HFF-Myc (cell line): ENCODE measurements at regions not wholly inside any gene's neighbourhood (a gene's known extent, or its start where the extent isn't known, plus 50 kb on each side); places are given as distances from the start of the nearest gene placed in this dataset.
A peak's percentile ranks its signal among the peaks of the same experiment; 100 is the strongest.
"Not testable (repeated sequence)": the region's sequence is repeated elsewhere in the genome, so short reads cannot be mapped to it uniquely, and the experiment has no call there.

Source experiments
- DNase-seq: peaks from one replicate; pipeline ENCODE4 v3.0.0-alpha.2; 2011; ENCODE audit warnings: low read depth; ENCODE audit errors: extremely low read depth
- H3K4me3 ChIP-seq: replicated peaks from 2 replicates; pipeline ENCODE4 v1.5.1; 2011; ENCODE audit warnings: low read depth, mild to moderate bottlenecking, control low read depth, low read length
- CTCF ChIP-seq: IDR thresholded peaks from 2 replicates; pipeline ENCODE4 v1.5.1; 2012; ENCODE audit warnings: mild to moderate bottlenecking, low read depth, low read length, control low read depth; ENCODE audit errors: missing control alignments

DNA sequence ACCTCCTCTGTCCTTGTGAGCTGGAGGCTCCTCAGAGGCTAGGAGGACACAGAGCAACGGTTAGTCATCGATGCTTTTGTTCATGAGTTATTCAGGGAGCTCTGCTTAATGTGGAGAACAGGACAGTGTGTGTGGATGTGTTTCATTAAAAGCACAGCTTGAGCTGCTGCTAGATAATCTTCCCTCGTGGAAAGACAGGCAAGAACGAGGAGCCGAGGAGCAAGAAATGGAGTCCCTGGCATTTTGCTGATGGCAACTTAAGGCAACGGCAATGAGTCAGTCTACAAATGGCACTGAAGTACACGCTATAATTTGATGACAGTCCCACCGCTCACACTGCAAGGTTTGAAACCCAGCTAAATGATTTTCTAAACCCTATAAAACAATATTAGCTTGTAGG is 106.2 kb downstream of the IGLL1 start:
- TF ChIP-seq CTCF = no peak
- H3K4me3 ChIP-seq = no peak overlapping the region
- no peak for DNase-seq

DNA sequence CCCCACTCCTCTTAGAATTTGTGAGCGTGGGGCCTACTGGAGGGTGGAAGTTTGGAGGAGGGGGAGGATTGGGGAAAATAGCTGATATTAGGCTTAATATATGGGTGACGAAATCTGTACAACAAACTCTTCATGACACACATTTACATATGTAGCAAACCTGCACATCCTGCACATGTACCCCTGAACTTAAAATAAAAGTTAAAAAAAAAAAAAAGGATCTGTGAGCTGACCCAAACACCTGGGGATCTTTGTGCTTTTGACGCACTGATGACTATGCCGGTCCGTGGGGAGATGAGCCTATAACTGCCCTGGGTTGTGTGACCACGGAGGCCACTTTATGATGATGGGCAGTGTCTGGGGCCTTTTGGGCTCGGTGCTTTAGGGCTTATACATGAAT is 107.7 kb downstream of the IGLL1 start:
- not testable (repeated sequence) for DNase-seq

GRCh38 chr22:23471698-23472097 is 108.4 kb downstream of the IGLL1 start:
- DNase-seq = no peak
- no peak overlapping the region for H3K4me3 ChIP-seq
- TF ChIP-seq CTCF = no peak

More for the DNA sequence above, 107.7 kb downstream of the IGLL1 start:
- H3K4me3 ChIP-seq = not testable (repeated sequence)

DNA sequence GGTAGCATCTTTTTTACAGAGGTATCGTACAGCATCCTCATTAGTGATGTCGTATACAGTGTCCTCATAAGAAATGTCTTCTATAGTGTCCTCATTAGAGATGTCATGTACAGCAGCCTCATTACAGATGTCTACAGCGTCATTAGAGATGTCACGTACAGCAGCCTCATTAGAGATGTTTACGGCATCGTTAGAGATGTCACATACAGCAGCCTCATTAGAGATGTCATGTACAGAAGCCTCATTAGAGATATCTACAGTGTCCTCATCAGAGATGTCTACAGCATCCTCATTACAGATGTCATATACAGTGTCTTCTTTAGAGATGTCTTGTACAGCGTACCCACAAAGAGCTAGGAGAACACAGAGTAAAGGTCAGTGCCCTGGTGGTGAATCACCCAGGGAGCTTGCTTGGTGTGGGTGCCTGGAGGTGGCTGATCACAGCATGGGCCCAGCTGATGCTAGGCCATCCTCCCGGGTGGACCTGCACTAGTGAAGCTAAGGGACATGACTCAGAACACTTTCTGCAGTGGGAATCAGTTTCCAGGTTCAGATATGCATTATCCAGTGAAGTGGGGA is 109.2 kb downstream of the IGLL1 start:
- no peak for DNase-seq
- no peak for TF ChIP-seq CTCF
- no peak overlapping the region for H3K4me3 ChIP-seq

DNA sequence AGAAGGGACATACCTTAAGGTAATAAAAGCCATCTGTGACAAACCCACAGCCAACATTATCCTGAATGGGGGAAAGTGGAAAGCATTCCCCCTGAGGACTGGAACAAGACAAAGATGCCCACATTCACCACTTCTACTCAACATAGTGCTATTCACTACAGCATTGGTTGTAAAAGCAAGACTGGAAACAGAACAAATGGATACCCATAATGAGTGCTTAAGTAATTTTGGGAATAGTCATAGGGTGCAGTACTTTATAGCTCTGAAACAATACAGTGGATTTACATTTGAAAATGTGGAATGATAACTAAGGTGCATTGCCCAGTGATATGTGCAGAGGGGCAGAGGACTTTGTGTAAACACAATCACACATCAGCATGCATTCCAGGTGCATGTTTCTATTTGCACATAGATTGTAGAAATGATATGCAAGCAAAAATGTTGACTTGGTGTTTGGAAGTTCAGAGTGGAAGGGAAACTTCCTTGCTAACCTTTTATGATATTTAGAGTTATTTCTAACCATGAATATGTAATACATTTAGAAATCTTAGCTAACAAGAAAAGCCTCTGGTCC is 112.3 kb downstream of the IGLL1 start:
- H3K4me3 ChIP-seq = no peak overlapping the region
- no peak for TF ChIP-seq CTCF
- DNase-seq = no peak

DNA sequence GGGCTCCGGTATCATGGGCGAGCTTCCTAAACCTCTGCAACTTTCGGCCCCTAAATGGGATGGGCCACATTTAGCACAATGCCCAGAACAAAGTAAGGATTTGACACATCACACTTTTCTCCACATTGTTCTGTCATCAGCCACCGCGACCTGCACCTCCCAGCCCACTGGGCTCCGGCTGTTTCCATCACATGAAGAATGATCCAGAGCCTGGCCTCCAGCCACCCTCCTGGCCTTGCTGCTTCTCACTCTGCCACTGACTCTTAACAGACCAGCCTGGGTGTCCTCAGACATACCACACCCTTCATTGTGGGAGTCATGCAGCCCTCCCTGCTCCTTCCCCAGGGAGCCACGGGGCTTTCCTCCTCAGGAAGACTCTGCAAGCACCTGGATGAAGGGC is 113.7 kb downstream of the IGLL1 start:
- H3K4me3 ChIP-seq = no peak overlapping the region
- DNase-seq = no peak
- TF ChIP-seq CTCF = no peak

DNA sequence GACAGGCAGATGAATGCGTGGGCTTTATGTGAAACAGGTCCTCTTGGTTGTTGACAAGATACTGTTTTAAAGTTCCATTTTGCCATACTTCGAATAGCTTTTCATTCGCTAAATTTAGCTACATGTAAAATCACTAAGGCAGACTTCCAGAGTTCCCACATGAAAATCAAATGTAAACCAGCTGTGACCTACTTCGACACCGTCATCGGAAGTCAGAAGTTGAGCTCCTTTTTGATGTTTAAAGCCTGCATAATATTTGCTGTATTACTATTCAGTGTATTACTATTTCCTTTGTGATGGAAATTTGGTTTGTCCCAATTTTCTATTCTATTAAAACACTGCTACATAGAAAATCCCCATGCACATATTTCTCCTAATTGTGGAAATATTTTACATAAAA is 115.3 kb downstream of the IGLL1 start:
- peak; percentile 7 for DNase-seq
- not testable (repeated sequence) for H3K4me3 ChIP-seq

GRCh38 chr22:23460517-23461031 is 119.5 kb downstream of the IGLL1 start:
- not testable (repeated sequence) for H3K4me3 ChIP-seq, DNase-seq

GRCh38 chr22:23459645-23460516 is 120.2 kb downstream of the IGLL1 start:
- DNase-seq, H3K4me3 ChIP-seq: not testable (repeated sequence)
